ENCODE measurements at regions not wholly inside any gene's neighbourhood (a gene's known extent, or its start where the extent isn't known, plus 50 kb on each side); places are given as distances from the start of the nearest gene placed in this dataset.

DNA sequence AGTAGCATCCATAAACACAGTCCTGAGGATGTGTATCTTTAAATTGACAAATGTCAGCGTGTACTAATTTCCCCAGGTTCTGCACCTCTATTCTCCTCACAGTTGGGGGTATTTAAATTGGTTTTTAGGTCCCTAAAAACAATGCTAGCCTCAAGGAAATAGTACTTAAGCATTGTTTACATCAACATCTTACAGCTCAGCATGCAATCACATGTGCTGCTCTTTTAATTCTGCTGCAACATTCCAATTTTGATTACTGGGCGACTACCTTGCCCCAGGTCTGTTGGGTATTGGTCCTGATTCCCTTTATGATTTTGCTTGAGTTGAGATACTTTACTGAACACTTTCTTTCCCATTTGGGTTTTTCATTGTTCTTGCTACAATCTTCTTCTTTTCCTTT is 616.6 kb downstream of the CCER1 start:
- no peak for TF ChIP-seq POLR2A (IDR thresholded peaks at IDR 0.05)
- TF ChIP-seq, protein P1, sequence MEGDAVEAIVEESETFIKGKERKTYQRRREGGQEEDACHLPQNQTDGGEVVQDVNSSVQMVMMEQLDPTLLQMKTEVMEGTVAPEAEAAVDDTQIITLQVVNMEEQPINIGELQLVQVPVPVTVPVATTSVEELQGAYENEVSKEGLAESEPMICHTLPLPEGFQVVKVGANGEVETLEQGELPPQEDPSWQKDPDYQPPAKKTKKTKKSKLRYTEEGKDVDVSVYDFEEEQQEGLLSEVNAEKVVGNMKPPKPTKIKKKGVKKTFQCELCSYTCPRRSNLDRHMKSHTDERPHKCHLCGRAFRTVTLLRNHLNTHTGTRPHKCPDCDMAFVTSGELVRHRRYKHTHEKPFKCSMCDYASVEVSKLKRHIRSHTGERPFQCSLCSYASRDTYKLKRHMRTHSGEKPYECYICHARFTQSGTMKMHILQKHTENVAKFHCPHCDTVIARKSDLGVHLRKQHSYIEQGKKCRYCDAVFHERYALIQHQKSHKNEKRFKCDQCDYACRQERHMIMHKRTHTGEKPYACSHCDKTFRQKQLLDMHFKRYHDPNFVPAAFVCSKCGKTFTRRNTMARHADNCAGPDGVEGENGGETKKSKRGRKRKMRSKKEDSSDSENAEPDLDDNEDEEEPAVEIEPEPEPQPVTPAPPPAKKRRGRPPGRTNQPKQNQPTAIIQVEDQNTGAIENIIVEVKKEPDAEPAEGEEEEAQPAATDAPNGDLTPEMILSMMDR (IDR thresholded peaks at IDR 0.05) = no peak

All from heart left ventricle (tissue), 13 donors.